ENCODE measurements at regions not wholly inside any gene's neighbourhood (a gene's known extent, or its start where the extent isn't known, plus 50 kb on each side); places are given as distances from the start of the nearest gene placed in this dataset.

DNA sequence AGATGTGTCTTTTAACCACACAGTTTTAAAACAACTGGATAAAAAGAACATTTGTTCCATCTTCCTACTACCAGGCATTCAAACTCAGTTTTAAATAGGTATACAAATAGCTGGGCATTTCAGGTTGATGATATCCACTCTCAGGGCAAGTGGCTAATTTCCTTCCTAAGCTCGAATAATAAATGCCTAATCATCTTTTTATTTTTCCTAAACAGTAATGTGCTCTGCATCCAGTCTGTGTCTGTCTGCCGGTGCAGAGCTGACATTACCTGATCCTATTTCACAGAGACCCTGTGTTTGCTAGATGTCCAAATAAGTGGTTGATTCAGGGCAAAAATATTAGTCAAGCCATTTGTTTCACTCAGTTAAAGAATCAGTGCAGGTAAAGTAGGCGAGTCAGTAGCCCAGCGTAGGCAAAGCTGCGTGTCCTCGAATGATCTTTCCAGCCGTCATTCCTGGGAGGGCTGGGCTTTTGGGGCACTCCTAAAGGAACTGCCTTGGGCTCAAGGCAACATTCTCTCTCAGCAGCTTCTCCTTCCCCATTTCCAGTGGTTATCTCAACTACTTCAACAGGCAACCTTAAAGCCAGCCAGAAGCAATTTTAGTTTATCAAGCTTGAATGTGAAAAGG lies 74.2 kb upstream of the BMP2 start:
- H3K36me3 ChIP-seq (ENCODE audit: control insufficient read depth in 2 of 4, insufficient read depth in 4 of 4, low read length in 3 of 4): no peaks in the 10 kb centered on the region
- no peak for TF ChIP-seq CBX8 (IDR thresholded peaks at IDR 0.05; ENCODE audit: borderline replicate concordance, low read depth, low read length)
- no peak for TF ChIP-seq KDM5A (IDR thresholded peaks at IDR 0.05; ENCODE audit: low read length)
- TF ChIP-seq CHD2 (IDR thresholded peaks at IDR 0.05; ENCODE audit: low read length): no peak
- no peak for TF ChIP-seq JUN (IDR thresholded peaks at IDR 0.05; ENCODE audit: low read depth, low read length)
- TF ChIP-seq RNF2 (IDR thresholded peaks at IDR 0.05; ENCODE audit: borderline replicate concordance, low read depth, low read length, missing control alignments, poor library complexity, severe bottlenecking): no peak
- no peak for TF ChIP-seq SIN3A (conservative IDR thresholded peaks at IDR 0.05 in 1 of 2, IDR thresholded peaks at IDR 0.05 in 1 of 2; ENCODE audit: low read depth in 1 of 2, low read length in 2 of 2)
- TF ChIP-seq YY1 (IDR thresholded peaks at IDR 0.05; ENCODE audit: low read depth, low read length): no peak
- TF ChIP-seq POLR2A (IDR thresholded peaks at IDR 0.05; ENCODE audit: control extremely low read depth in 1 of 2, low read depth in 2 of 2, low read length in 2 of 2): no peak
- no peak for TF ChIP-seq PHF8 (conservative IDR thresholded peaks at IDR 0.05; ENCODE audit: low read depth, low read length)
- TF ChIP-seq ATF3 (IDR thresholded peaks at IDR 0.05; ENCODE audit: insufficient read depth, low read depth, low read length): no peak
- no peak for TF ChIP-seq BRCA1 (IDR thresholded peaks at IDR 0.05; ENCODE audit: low read depth, low read length)
- H4K8ac ChIP-seq (ENCODE audit: extremely low read depth, insufficient read depth, low read length): no peak overlapping the region
- H4K91ac ChIP-seq (replicated peaks; ENCODE audit: insufficient read length, low read length): no peak overlapping the region
- H2BK20ac ChIP-seq (ENCODE audit: low read length): no peak overlapping the region
- H2BK120ac ChIP-seq (replicated peaks; ENCODE audit: low read depth, low read length): no peak overlapping the region
- H2AFZ ChIP-seq (ENCODE audit: low read length): 0 out of 2 replicates have a peak overlapping the region, but pooled peaks have one; percentile 39
- no peak overlapping the region for H3K23ac ChIP-seq (ENCODE audit: insufficient read length)
- POLR2A ChIA-PET (ENCODE audit: partially characterized antibody): no interaction called here
- 93% methylated on average over 7 of the region's 7 CpGs; no CpG with 5 or more reads in 1 of the 2 experiments for WGBS, 2 experiments (ENCODE audit: extremely low coverage in 1 of 2, insufficient coverage in 1 of 2, insufficient read length in 1 of 2, insufficient replicate concordance in 2 of 2, low coverage in 1 of 2, low lambda C conversion rate in 2 of 2, missing lambda C conversion rate in 1 of 2)
- H3K4me1 ChIP-seq (replicated peaks in 1 of 4; ENCODE audit: control insufficient read depth in 3 of 4, insufficient read depth in 4 of 4, low read length in 3 of 4): peaks cover 0 to 4% (median 1%) of the 10 kb centered on the region in 4 experiments; a peak in 4 of 7 replicates
- no peak overlapping the region for H3K14ac ChIP-seq (ENCODE audit: insufficient read length)
- H3K23me2 ChIP-seq (ENCODE audit: low read depth, low read length): no peaks in the 10 kb centered on the region
- no peak overlapping the region for H2AK5ac ChIP-seq (ENCODE audit: low read depth, low read length)
- H2BK15ac ChIP-seq (ENCODE audit: low read length): no peak overlapping the region
- H4K20me1 ChIP-seq (replicated peaks in 1 of 2; ENCODE audit: control insufficient read depth in 1 of 2, insufficient read depth in 2 of 2, low read length in 2 of 2): no peaks in the 10 kb centered on the region
- H3K27ac ChIP-seq (ENCODE audit: low read depth, low read length): no peak overlapping the region
- H3K27me3 ChIP-seq (replicated peaks in 1 of 4; ENCODE audit: control insufficient read depth in 3 of 4, extremely low read depth in 1 of 4, insufficient read depth in 3 of 4, low read length in 3 of 4): no peaks in the 10 kb centered on the region
- no peak for DNase-seq (ENCODE audit: low read depth in 1 of 2, low spot score in 2 of 2)
- no peaks in the 10 kb centered on the region for H3K9me3 ChIP-seq (ENCODE audit: insufficient read depth in 2 of 2, low read depth in 1 of 2, low read length in 1 of 2)
- no peak overlapping the region for H3K56ac ChIP-seq (replicated peaks; ENCODE audit: insufficient read length, low read depth, low read length)
- no peak overlapping the region for H3K4me3 ChIP-seq (ENCODE audit: extremely low read depth in 1 of 4, insufficient read depth in 2 of 4, low read depth in 3 of 4, low read length in 4 of 4)
- no peak overlapping the region for H3K4ac ChIP-seq (replicated peaks; ENCODE audit: insufficient read length, low read depth, low read length)
- no peak overlapping the region for H2BK5ac ChIP-seq (ENCODE audit: low read depth, low read length)
- no peak overlapping the region for H3K9ac ChIP-seq (replicated peaks in 1 of 4; ENCODE audit: extremely low read depth in 1 of 4, low read depth in 3 of 4, low read length in 3 of 4)
- H3K79me2 ChIP-seq (ENCODE audit: control insufficient read depth in 1 of 2, insufficient read depth in 2 of 2, low read length in 2 of 2): no peaks in the 10 kb centered on the region
- no peak overlapping the region for H3K4me2 ChIP-seq (ENCODE audit: insufficient read depth in 1 of 2, low read depth in 2 of 2, low read length in 2 of 2)
- H3K18ac ChIP-seq (ENCODE audit: extremely low read depth, low read length): no peak overlapping the region
- H4K5ac ChIP-seq (ENCODE audit: insufficient read length, low read depth, low read length): no peak overlapping the region
- no peak overlapping the region for H2BK12ac ChIP-seq (ENCODE audit: low read depth, low read length)
- CTCF ChIA-PET (ENCODE audit: partially characterized antibody): interaction anchor here (1.0 to 2.5 kb wide), 4 partner anchors 15 to 339 kb away, joined by 3 to 10 read pairs (median 4); no protein-coding TSS in a partner anchor
- no peaks in the 10 kb centered on the region for H3K79me1 ChIP-seq (ENCODE audit: low read depth, low read length)
- FAIRE-seq: no peak
